ENCODE measurements at regions not wholly inside any gene's neighbourhood (a gene's known extent, or its start where the extent isn't known, plus 50 kb on each side); places are given as distances from the start of the nearest gene placed in this dataset.

DNA sequence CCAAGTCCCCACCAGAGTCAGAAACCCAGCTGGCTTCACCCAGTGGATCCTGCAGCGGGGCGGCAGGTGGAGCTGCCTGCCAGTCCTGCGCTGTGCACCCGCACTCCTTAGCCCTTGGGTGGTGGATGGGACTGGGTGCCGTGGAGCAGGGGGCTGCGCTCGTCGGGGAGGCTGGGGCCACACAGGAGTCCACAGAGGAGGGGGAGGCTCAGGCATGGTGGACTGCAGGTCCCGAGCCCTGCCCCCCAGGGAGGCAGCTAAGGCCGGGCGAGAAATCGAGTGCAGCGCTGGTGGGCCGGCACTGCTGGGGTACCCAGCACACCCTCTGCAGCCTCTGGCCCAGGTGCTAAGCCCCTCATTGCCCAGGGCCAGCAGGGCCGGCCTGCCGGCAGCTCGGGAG lies 144.6 kb upstream of the MGAT5 start:
- TF ChIP-seq CTCF (IDR thresholded peaks at IDR 0.05; ENCODE audit: low read depth, low read length, poor library complexity, severe bottlenecking) (no peak), EZH2phosphoT487 (IDR thresholded peaks at IDR 0.05; ENCODE audit: borderline replicate concordance, low read length) (no peak)

Measured in DOHH2 (cell line).